ENCODE measurements at regions not wholly inside any gene's neighbourhood (a gene's known extent, or its start where the extent isn't known, plus 50 kb on each side); places are given as distances from the start of the nearest gene placed in this dataset.

DNA sequence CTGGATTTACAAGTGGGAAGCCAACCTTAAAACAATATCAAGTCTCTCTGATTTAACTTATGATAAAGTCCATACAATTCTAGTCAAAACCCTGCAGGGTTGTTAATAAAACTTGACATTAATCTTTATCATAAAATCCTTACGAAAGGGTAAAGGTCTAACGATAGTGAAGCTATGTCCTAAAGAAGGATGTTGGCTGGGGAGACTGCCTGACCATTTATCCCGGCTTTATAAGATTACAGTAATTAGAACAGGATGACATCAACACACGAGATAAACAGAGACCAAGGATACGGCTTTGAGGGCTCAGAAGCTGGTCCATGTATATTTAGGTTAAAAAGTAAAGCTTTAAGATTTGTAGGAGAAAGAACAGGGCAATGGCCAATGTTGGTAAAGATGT, 189.0 kb upstream of the COPS8 start (continued):
- TF ChIP-seq, protein P1, sequence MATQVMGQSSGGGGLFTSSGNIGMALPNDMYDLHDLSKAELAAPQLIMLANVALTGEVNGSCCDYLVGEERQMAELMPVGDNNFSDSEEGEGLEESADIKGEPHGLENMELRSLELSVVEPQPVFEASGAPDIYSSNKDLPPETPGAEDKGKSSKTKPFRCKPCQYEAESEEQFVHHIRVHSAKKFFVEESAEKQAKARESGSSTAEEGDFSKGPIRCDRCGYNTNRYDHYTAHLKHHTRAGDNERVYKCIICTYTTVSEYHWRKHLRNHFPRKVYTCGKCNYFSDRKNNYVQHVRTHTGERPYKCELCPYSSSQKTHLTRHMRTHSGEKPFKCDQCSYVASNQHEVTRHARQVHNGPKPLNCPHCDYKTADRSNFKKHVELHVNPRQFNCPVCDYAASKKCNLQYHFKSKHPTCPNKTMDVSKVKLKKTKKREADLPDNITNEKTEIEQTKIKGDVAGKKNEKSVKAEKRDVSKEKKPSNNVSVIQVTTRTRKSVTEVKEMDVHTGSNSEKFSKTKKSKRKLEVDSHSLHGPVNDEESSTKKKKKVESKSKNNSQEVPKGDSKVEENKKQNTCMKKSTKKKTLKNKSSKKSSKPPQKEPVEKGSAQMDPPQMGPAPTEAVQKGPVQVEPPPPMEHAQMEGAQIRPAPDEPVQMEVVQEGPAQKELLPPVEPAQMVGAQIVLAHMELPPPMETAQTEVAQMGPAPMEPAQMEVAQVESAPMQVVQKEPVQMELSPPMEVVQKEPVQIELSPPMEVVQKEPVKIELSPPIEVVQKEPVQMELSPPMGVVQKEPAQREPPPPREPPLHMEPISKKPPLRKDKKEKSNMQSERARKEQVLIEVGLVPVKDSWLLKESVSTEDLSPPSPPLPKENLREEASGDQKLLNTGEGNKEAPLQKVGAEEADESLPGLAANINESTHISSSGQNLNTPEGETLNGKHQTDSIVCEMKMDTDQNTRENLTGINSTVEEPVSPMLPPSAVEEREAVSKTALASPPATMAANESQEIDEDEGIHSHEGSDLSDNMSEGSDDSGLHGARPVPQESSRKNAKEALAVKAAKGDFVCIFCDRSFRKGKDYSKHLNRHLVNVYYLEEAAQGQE (IDR thresholded peaks at IDR 0.05; ENCODE audit: borderline replicate concordance): no peak
- TF ChIP-seq, protein P1 (CRISPR knock-in tag; IDR thresholded peaks at IDR 0.05; ENCODE audit: low read depth): no peak
- no peak for TF ChIP-seq SPI1 (IDR thresholded peaks at IDR 0.05; ENCODE audit: borderline replicate concordance, low read depth, low read length)
- TF ChIP-seq, protein P2, sequence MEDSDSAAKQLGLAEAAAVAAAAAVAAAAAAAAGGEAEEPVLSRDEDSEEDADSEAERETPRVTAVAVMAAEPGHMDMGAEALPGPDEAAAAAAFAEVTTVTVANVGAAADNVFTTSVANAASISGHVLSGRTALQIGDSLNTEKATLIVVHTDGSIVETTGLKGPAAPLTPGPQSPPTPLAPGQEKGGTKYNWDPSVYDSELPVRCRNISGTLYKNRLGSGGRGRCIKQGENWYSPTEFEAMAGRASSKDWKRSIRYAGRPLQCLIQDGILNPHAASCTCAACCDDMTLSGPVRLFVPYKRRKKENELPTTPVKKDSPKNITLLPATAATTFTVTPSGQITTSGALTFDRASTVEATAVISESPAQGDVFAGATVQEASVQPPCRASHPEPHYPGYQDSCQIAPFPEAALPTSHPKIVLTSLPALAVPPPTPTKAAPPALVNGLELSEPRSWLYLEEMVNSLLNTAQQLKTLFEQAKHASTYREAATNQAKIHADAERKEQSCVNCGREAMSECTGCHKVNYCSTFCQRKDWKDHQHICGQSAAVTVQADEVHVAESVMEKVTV (CRISPR knock-in tag; IDR thresholded peaks at IDR 0.05): no peak
- no peak for TF ChIP-seq CREM (IDR thresholded peaks at IDR 0.05; ENCODE audit: low read depth)
- no peak for TF ChIP-seq CBFB (CRISPR knock-in tag; IDR thresholded peaks at IDR 0.05)
- TF ChIP-seq TBP (optimal IDR thresholded peaks at IDR 0.05; ENCODE audit: low read depth, low read length): no peak
- no peak for TF ChIP-seq DIDO1 (tag; IDR thresholded peaks at IDR 0.05; ENCODE audit: low read depth)

Data from K562 (cell line).